KMS-11 (cell line): ENCODE measurements at regions not wholly inside any gene's neighbourhood (a gene's known extent, or its start where the extent isn't known, plus 50 kb on each side); places are given as distances from the start of the nearest gene placed in this dataset.

Experiments used
- H2AFZ ChIP-seq: fragments of 200-600 bp; sonication (generic); 2 replicates; pipeline ENCODE4 v1.6.1; 2016; ENCODE audit warnings: antibody characterized with exemption, mixed run types, low read depth
- H3K27ac ChIP-seq: fragments of 200-600 bp; sonication (generic); 2 replicates; pipeline ENCODE4 v1.6.1; 2016; ENCODE audit warnings: mild to moderate bottlenecking, mixed run types
- H3K27me3 ChIP-seq: fragments of 200-600 bp; sonication (generic); 2 replicates; pipeline ENCODE4 v1.6.1; 2017; ENCODE audit warnings: mild to moderate bottlenecking, low read depth, mixed run types, moderate library complexity; ENCODE audit not compliant: insufficient read depth
- H3K36me3 ChIP-seq: fragments of 200-600 bp; sonication (generic); 2 replicates; pipeline ENCODE4 v1.6.1; 2017; ENCODE audit warnings: mild to moderate bottlenecking, mixed run types; ENCODE audit not compliant: insufficient read depth
- H3K4me1 ChIP-seq: fragments of 200-600 bp; sonication (generic); 2 replicates; pipeline ENCODE4 v1.6.1; 2016; ENCODE audit warnings: mild to moderate bottlenecking, low read depth, mixed run types; ENCODE audit not compliant: poor library complexity, severe bottlenecking
- H3K4me2 ChIP-seq: fragments of 200-600 bp; sonication (generic); 2 replicates; pipeline ENCODE4 v1.7.0; 2016; ENCODE audit warnings: mild to moderate bottlenecking, mixed run types
- H3K4me3 ChIP-seq: fragments of 200-600 bp; sonication (generic); IDR thresholded peaks from 2 replicates; pipeline ENCODE4 v1.6.1; 2017; ENCODE audit warnings: low read depth, low read length, mixed read lengths; ENCODE audit not compliant: insufficient read depth
- H3K79me2 ChIP-seq: fragments of 200-600 bp; sonication (generic); 2 replicates; pipeline ENCODE4 v1.6.1; 2016; ENCODE audit warnings: low read depth, mixed run types; ENCODE audit not compliant: insufficient read depth
- H3K9ac ChIP-seq: fragments of 200-600 bp; sonication (generic); 2 replicates; pipeline ENCODE4 v1.6.1; 2016; ENCODE audit warnings: mild to moderate bottlenecking, mixed run types
- H4K20me1 ChIP-seq: fragments of 200-600 bp; sonication (generic); 2 replicates; pipeline ENCODE4 v1.6.1; 2016; ENCODE audit warnings: mild to moderate bottlenecking, mixed run types; ENCODE audit not compliant: insufficient read depth
- TF ChIP-seq, protein P1 (sequence below): fragments of 200-600 bp; sonication (generic); conservative IDR thresholded peaks from 2 replicates; pipeline ENCODE4 v1.6.1; 2017; ENCODE audit warnings: low read depth, mild to moderate bottlenecking, antibody characterized with exemption, low read length, moderate library complexity, mixed read lengths

DNA sequence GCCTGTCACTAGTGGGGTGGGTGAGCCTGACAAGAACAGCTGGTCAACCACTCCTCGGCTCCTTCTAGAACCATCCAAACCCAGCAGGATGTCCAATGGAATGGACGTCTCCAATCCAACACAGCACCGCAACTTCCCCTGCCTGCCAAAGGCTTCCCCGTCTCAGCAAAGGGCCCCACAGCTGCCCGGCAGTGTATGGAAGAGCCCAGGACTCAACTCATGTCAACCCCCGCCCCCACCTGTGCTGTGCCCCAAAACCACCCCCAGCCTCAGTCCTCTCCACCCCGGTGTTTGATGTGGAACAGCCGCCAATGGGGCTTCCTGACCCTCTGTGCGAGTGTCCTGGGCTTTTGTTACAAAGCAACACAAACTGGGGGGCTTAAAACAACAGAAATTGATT is 223.8 kb downstream of the CTTN start:
- Histone ChIP-seq H4K20me1 (no peaks in the 10 kb centered on the region), H3K27ac (no peak overlapping the region), H3K4me3 (no peak overlapping the region), H3K9ac (no peak overlapping the region), H3K27me3 (no peaks in the 10 kb centered on the region), H3K4me2 (no peak overlapping the region), H2AFZ (no peak overlapping the region), H3K4me1 (no peaks in the 10 kb centered on the region), H3K36me3 (no peaks in the 10 kb centered on the region), H3K79me2 (no peaks in the 10 kb centered on the region)
- TF ChIP-seq, protein P1, sequence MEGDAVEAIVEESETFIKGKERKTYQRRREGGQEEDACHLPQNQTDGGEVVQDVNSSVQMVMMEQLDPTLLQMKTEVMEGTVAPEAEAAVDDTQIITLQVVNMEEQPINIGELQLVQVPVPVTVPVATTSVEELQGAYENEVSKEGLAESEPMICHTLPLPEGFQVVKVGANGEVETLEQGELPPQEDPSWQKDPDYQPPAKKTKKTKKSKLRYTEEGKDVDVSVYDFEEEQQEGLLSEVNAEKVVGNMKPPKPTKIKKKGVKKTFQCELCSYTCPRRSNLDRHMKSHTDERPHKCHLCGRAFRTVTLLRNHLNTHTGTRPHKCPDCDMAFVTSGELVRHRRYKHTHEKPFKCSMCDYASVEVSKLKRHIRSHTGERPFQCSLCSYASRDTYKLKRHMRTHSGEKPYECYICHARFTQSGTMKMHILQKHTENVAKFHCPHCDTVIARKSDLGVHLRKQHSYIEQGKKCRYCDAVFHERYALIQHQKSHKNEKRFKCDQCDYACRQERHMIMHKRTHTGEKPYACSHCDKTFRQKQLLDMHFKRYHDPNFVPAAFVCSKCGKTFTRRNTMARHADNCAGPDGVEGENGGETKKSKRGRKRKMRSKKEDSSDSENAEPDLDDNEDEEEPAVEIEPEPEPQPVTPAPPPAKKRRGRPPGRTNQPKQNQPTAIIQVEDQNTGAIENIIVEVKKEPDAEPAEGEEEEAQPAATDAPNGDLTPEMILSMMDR: no peak

DNA sequence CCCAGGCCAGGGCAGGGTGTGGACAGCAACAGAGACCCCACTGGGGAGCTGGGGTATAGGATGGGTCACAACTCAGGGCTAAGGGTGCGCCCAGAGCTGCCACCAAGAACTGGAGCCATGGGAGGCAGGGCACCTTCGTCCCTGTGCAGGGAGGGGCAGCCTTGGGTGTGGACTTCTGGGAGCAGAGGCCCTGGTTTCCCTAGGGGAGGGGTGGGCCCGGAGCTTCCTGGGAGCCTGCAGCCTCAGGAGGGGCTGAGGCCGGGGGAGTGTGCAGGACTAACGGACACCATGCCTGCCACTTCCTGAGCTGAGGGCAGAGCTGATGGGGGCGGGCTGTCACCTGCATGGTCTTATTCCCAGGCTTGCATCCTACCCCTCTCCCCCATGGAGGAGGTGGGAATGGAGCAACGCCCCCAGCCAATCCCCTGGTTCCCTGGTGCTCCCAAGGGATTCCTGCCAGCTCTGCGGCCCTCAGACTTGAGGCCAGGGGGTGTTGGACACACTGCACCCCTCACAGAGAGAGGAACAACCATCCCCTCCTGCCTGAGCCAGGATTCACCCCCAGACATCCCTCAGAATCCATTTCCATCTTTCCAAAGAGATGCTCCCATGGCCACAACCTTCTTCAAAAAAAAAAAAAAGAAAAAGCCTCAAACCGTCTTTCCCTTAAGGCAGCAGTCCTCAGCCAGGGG is 225.7 kb downstream of the CTTN start:
- TF ChIP-seq, protein P1: no peak
- no peaks in the 10 kb centered on the region for H3K27me3 ChIP-seq
- H3K79me2 ChIP-seq: no peaks in the 10 kb centered on the region
- H2AFZ ChIP-seq: no peak overlapping the region
- no peak overlapping the region for H3K27ac ChIP-seq
- H3K4me2 ChIP-seq: no peak overlapping the region
- H4K20me1 ChIP-seq: no peaks in the 10 kb centered on the region
- H3K4me3 ChIP-seq: no peak overlapping the region
- no peaks in the 10 kb centered on the region for H3K36me3 ChIP-seq
- H3K4me1 ChIP-seq: no peaks in the 10 kb centered on the region
- no peak overlapping the region for H3K9ac ChIP-seq

DNA sequence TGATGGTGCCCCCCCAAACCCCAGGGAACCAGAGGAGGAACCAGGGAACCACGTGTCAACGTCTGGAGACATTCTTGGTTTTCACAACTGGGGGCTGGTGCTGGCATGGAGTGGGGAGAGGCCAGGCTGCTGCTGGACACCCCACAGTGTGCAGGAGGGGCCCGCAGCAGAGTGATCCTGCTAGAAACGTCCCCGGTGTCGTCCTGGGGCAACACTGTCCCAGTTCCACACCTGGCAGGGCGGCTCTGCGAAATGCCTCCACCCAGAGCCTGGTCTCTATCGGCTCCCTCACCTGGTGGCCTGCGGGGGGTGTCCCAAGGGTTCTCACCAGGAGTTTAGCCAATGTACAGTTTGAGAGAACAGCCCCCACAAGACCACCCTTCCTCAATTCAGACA is 226.3 kb downstream of the CTTN start:
- no peak overlapping the region for H2AFZ ChIP-seq
- no peak overlapping the region for H3K27ac ChIP-seq
- no peaks in the 10 kb centered on the region for H3K36me3 ChIP-seq
- H3K4me1 ChIP-seq: no peaks in the 10 kb centered on the region
- H3K79me2 ChIP-seq: no peaks in the 10 kb centered on the region
- H3K9ac ChIP-seq: no peak overlapping the region
- TF ChIP-seq, protein P1: no peak
- H3K4me2 ChIP-seq: no peak overlapping the region
- no peaks in the 10 kb centered on the region for H3K27me3 ChIP-seq
- H4K20me1 ChIP-seq: no peaks in the 10 kb centered on the region
- H3K4me3 ChIP-seq: no peak overlapping the region

DNA sequence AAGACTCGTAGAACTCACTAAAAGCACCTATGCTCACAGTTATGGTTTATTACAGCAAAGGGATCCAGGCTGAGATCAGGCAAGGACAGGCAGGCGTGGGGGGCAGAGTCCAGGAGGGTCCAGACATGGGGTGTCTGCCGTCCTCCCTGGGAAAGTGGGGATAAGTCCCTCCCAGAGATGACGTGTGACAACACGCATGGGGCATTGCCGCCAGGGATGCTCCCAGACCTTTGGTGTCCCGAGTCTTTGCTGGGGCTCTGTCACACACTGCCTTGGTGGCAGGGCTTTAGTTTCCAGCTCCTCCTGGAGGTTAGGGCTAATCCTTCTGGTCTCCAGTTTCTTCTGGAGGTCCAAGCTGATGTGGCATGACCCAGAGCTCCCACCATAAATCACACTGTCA is 226.7 kb downstream of the CTTN start:
- H3K4me1 ChIP-seq: no peaks in the 10 kb centered on the region
- no peaks in the 10 kb centered on the region for H3K27me3 ChIP-seq

More for the DNA sequence above, 226.7 kb downstream of the CTTN start:
- H3K4me3 ChIP-seq: no peak overlapping the region
- no peak overlapping the region for H3K9ac ChIP-seq
- H3K79me2 ChIP-seq: no peaks in the 10 kb centered on the region
- TF ChIP-seq, protein P1: no peak
- no peak overlapping the region for H3K4me2 ChIP-seq
- no peaks in the 10 kb centered on the region for H4K20me1 ChIP-seq
- no peaks in the 10 kb centered on the region for H3K36me3 ChIP-seq
- no peak overlapping the region for H2AFZ ChIP-seq
- H3K27ac ChIP-seq: no peak overlapping the region
